Activated CD4-positive, alpha-beta T cell treated with anti-CD3 and anti-CD28 coated beads, Interleukin-2, amount 10 ng/mL, durations not matched to agents 7 days and 5 days (primary cell): ENCODE measurements at regions not wholly inside any gene's neighbourhood (a gene's known extent, or its start where the extent isn't known, plus 50 kb on each side); places are given as distances from the start of the nearest gene placed in this dataset.
"Not testable (repeated sequence)": the region's sequence is repeated elsewhere in the genome, so short reads cannot be mapped to it uniquely, and the experiment has no call there.

Experiments
- CTCF ChIA-PET: fragments of 350-600 bp; sonication (Branson Sonifier 250); formaldehyde crosslinking; loops from one replicate; lab custom pipeline; 2021; ENCODE audit warnings: antibody characterized with exemption; lab: Charles Lee
- POLR2A ChIA-PET: fragments of 350-600 bp; sonication (Branson Sonifier 250); formaldehyde crosslinking; loops from one replicate; lab custom pipeline; 2021; ENCODE audit warnings: antibody characterized with exemption; lab: Charles Lee
- DNase-seq: peaks from one replicate; pipeline ENCODE4 v3.0.0-alpha.2; 2020
- H3K27ac Mint-ChIP-seq: one replicate; pipeline ENCODE4 v1.8.0; 2021; ENCODE audit warnings: mild to moderate bottlenecking, moderate library complexity, mixed read lengths
- H3K27me3 Mint-ChIP-seq: one replicate; pipeline ENCODE4 v1.8.0; 2021; ENCODE audit warnings: mixed read lengths
- H3K36me3 Mint-ChIP-seq: one replicate; pipeline ENCODE4 v1.8.0; 2021; ENCODE audit warnings: low read depth, mixed read lengths
- H3K4me1 Mint-ChIP-seq: one replicate; pipeline ENCODE4 v1.8.0; 2021; ENCODE audit warnings: mixed read lengths
- H3K4me3 Mint-ChIP-seq: one replicate; pipeline ENCODE4 v1.8.0; 2021; ENCODE audit warnings: mild to moderate bottlenecking, moderate library complexity, mixed read lengths
- H3K9me3 Mint-ChIP-seq: one replicate; pipeline ENCODE4 v1.8.0; 2021; ENCODE audit warnings: mixed read lengths

GRCh38 chr1:125119566-125120205 lies 3934.9 kb downstream of the SRGAP2C start:
- H3K4me3 Mint-ChIP-seq, H3K27ac Mint-ChIP-seq, CTCF ChIA-PET, H3K36me3 Mint-ChIP-seq, DNase-seq, POLR2A ChIA-PET, H3K27me3 Mint-ChIP-seq, H3K4me1 Mint-ChIP-seq: not testable (repeated sequence)
- peaks cover 17% of the 10 kb centered on the region for H3K9me3 Mint-ChIP-seq

- H3K9me3 Mint-ChIP-seq: peaks cover 13% of the 10 kb centered on the region
- H3K4me1 Mint-ChIP-seq, H3K36me3 Mint-ChIP-seq, DNase-seq, POLR2A ChIA-PET, H3K4me3 Mint-ChIP-seq, H3K27me3 Mint-ChIP-seq, CTCF ChIA-PET, H3K27ac Mint-ChIP-seq: not testable (repeated sequence)
These were observed 3937.8 kb downstream of the SRGAP2C start for GRCh38 chr1:125122579-125122978.
